OCI-LY7 (cell line): ENCODE measurements at regions not wholly inside any gene's neighbourhood (a gene's known extent, or its start where the extent isn't known, plus 50 kb on each side); places are given as distances from the start of the nearest gene placed in this dataset.

Experiments used
- EZH2phosphoT487 ChIP-seq: fragments of 200-600 bp; sonication (generic); IDR thresholded peaks from 2 replicates; pipeline ENCODE4 v1.6.1; 2018; ENCODE audit warnings: low read depth, borderline replicate concordance, mild to moderate bottlenecking, mixed run types, antibody characterized with exemption, low read length, moderate library complexity, mixed read lengths
- TF ChIP-seq, protein P1 (sequence below): fragments of 200-600 bp; sonication (generic); conservative IDR thresholded peaks from 2 replicates; pipeline ENCODE4 v1.5.1; 2014; ENCODE audit warnings: mild to moderate bottlenecking, antibody characterized with exemption, low read length, moderate library complexity, mixed read lengths

DNA sequence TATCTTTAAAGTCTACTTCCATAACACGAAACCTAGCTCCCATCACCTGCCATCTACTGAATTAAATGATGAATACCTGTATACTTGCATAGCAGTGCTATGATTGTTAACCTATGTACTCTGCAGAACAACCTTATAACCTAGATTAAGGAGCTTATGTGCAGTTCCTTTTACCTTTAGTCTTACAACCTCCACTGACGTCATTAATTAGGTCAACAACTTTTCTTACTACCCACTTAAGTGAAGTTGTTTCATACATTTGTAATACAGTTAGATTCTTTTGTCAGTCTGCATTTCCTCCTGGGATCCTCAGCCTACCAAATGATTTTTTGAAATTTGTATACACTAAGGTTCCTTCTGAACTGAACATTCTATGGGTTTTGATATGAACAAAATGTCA, 1082.3 kb downstream of the SUCLG1 start:
- TF ChIP-seq, protein P1, sequence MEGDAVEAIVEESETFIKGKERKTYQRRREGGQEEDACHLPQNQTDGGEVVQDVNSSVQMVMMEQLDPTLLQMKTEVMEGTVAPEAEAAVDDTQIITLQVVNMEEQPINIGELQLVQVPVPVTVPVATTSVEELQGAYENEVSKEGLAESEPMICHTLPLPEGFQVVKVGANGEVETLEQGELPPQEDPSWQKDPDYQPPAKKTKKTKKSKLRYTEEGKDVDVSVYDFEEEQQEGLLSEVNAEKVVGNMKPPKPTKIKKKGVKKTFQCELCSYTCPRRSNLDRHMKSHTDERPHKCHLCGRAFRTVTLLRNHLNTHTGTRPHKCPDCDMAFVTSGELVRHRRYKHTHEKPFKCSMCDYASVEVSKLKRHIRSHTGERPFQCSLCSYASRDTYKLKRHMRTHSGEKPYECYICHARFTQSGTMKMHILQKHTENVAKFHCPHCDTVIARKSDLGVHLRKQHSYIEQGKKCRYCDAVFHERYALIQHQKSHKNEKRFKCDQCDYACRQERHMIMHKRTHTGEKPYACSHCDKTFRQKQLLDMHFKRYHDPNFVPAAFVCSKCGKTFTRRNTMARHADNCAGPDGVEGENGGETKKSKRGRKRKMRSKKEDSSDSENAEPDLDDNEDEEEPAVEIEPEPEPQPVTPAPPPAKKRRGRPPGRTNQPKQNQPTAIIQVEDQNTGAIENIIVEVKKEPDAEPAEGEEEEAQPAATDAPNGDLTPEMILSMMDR, result no peak
- no peak for TF ChIP-seq EZH2phosphoT487
